ENCODE measurements at regions not wholly inside any gene's neighbourhood (a gene's known extent, or its start where the extent isn't known, plus 50 kb on each side); places are given as distances from the start of the nearest gene placed in this dataset.
A peak's percentile ranks its signal among the peaks of the same experiment; 100 is the strongest.
"Not testable (repeated sequence)": the region's sequence is repeated elsewhere in the genome, so short reads cannot be mapped to it uniquely, and the experiment has no call there.

DNA sequence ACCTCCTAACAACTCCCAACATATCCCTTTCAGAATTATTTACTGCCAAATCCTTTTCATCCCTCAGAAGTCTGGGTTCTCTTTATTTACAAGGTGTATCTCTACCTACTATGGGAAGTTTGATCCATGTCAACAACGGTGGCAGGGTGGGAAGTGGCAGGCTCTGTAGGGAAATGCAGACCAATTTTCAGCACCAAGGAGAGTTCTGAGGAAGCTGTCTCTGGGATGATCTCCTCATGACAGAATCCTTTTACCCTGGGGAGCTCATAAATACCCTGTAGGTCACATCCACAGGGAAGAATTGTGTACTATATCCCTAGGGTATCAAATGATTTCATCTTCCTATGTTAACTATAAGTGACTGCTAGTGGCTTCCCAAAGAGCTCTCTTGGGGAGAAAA, 107.8 kb upstream of the NEK6 start:
- TF ChIP-seq, protein P1, sequence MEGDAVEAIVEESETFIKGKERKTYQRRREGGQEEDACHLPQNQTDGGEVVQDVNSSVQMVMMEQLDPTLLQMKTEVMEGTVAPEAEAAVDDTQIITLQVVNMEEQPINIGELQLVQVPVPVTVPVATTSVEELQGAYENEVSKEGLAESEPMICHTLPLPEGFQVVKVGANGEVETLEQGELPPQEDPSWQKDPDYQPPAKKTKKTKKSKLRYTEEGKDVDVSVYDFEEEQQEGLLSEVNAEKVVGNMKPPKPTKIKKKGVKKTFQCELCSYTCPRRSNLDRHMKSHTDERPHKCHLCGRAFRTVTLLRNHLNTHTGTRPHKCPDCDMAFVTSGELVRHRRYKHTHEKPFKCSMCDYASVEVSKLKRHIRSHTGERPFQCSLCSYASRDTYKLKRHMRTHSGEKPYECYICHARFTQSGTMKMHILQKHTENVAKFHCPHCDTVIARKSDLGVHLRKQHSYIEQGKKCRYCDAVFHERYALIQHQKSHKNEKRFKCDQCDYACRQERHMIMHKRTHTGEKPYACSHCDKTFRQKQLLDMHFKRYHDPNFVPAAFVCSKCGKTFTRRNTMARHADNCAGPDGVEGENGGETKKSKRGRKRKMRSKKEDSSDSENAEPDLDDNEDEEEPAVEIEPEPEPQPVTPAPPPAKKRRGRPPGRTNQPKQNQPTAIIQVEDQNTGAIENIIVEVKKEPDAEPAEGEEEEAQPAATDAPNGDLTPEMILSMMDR (IDR thresholded peaks at IDR 0.05; ENCODE audit: low read depth, low read length, missing control alignments) = no peak
- no peak for DNase-seq (ENCODE audit: low read depth)
- no peak overlapping the region for H3K4me3 ChIP-seq (ENCODE audit: low read depth, low read length)

DNA sequence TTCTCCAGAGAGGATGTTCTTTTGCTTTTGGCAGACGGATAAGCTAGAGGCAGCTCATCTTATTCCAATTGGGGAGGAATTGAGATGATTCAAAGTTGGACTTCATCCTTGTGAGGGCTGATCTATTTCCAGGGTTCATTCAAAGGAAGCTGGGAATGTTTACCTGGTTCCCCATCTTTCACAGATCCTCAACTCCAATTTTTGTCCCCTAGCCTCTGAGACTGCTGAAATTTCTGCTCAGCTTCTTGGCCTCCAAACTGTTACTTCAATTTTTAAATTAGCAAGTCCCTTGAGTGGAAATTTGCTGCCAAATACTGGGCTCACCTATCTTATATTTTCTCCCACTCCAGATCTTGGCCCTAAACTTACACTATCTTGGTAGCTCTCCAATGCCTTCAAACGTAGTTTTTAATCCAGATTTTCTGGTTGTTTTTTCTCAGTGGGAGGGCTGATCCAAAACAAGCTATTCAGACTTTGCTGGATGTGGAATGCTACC, 93.9 kb upstream of the NEK6 start:
- TF ChIP-seq, protein P1 (IDR thresholded peaks at IDR 0.05; ENCODE audit: low read depth, low read length, missing control alignments) = no peak
- no peak for DNase-seq (ENCODE audit: low read depth)
- H3K4me3 ChIP-seq (ENCODE audit: low read depth, low read length) = no peak overlapping the region

DNA sequence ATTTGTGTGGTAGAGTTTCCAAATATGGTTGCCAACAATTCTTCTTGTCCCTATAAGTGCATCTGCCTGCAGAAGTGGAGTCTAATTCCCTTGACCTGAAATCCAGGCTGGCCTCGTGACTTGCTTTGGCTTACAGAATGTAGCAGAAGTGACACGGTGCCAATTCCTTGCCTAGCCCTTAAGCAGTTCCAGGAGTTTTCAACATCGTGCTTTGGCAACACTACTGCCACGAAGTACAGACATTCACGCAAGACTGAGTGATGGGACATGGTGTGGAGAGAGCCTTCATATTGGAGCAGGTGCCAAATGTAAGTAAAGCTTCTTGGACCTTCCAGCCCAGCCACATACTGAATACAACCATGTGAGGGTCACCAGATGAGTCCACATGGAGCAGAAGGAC, 92.9 kb upstream of the NEK6 start:
- DNase-seq (ENCODE audit: low read depth) = no peak
- TF ChIP-seq, protein P1 (IDR thresholded peaks at IDR 0.05; ENCODE audit: low read depth, low read length, missing control alignments) = no peak
- H3K4me3 ChIP-seq (ENCODE audit: low read depth, low read length) = no peak overlapping the region

DNA sequence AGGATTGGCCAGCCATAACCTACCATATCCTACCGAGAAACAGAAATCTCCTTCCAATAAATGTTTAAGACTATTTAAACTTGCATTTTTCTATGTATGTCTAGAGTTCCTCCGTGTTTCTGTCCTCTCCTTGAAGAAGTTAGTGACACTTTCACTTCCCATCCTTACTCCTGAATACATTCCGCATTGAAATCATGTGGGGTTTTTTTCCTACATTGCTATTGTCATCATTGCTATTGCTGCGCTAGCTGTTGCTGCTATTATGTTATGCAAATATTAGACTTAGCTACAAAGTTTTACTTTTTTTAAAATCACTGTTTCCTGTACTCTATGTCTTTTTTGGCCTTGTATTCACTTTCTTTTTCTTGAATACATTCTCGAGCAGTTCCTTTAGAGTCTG, 83.3 kb upstream of the NEK6 start:
- DNase-seq (ENCODE audit: low read depth) = no peak
- TF ChIP-seq, protein P1 (IDR thresholded peaks at IDR 0.05; ENCODE audit: low read depth, low read length, missing control alignments) = no peak
- H3K4me3 ChIP-seq (ENCODE audit: low read depth, low read length) = peak overlapping the region; percentile 5; the same call in 1 of the 2 replicates

DNA sequence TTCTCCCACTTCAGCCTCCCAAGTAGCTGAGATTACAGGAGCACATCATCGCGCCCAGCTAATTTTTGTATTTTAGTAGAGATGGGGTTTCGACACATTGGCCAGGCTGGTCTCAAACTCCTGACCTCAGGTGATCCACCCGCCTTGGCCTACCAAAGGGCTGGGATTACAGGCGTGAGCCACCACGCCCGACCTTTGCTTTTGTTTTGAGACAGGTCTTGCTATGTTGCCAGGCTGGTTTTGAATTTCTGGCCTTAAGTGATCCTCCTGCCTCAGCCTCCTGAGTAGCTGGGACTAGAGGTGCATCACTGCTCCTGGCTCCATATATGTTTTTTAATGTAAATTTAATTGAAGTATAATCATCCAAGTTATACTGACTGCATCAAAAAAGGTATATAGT, 80.2 kb upstream of the NEK6 start:
- H3K4me3 ChIP-seq (ENCODE audit: low read depth, low read length); DNase-seq (ENCODE audit: low read depth): not testable (repeated sequence)

DNA sequence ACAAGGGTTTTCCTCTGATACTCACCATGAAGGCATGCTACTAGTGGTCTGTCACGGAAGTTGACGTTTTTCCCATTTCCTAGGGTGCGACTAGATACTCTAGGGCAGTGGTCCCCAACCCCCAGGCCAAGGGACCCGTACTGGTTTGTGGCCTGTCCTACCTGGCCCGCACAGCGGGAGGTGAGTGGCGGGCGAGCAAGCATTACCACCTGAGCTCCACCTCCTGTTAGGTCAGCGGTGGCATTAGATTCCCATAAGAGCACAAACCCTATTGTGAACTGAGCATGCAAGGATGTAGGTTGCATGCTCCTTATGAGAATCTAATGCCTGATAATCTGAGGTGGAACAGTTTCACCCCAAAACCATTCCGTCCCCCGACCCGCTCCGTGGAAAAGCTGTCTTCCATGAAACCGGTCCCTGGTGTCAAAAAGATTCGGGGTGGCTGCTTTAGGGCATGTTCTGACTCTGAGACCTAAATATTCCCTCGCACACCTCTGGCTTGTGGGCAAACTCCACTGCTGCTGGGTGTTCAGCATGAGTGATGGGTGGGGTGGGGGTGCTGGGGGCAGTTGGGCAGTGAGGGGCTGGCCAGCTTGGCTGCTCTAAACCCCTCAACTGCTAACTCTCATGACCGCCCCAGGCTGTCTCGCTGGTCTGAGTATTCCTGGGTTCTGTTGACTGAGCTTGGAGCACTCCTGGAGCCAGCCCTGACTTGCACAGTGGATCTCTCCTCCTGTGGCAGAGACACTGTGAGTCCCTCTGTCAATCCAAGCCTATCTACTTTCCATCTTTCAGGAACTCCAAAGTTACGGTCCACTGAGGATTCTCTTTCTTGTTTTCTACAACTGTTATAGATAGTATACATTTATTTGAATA, 78.3 kb upstream of the NEK6 start:
- no peak for DNase-seq (ENCODE audit: low read depth)

DNA sequence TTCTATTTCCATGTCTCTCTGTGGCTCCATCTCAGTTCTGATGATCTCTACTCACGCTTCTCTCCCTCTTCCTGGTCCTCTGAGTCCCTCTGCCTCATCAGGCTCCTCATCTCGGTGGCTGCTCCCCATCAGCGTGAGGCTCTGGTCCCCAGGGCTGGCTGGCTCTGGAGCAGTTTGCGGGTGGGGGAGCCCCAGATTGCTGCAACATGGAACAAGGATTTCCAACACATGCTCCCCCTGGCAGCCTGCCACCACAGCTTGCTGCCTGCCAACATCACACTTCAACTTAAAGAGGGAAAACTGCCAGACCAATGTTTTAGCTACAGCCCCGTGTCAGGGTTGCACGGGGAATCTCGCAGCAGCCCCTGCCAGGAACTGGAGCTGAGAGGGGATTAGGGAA, 77.2 kb upstream of the NEK6 start:
- TF ChIP-seq, protein P1 (IDR thresholded peaks at IDR 0.05; ENCODE audit: low read depth, low read length, missing control alignments) = no peak
- DNase-seq (ENCODE audit: low read depth) = no peak
- H3K4me3 ChIP-seq (ENCODE audit: low read depth, low read length) = no peak overlapping the region

More for the DNA sequence above, 78.3 kb upstream of the NEK6 start:
- H3K4me3 ChIP-seq (ENCODE audit: low read depth, low read length) = no peak overlapping the region
- TF ChIP-seq, protein P1 (IDR thresholded peaks at IDR 0.05; ENCODE audit: low read depth, low read length, missing control alignments) = no peak

Data from GM12864 (cell line).